ENCODE measurements at regions not wholly inside any gene's neighbourhood (a gene's known extent, or its start where the extent isn't known, plus 50 kb on each side); places are given as distances from the start of the nearest gene placed in this dataset.

- TF ChIP-seq POLR2A (IDR thresholded peaks at IDR 0.05; ENCODE audit: control extremely low read depth in 1 of 2, low read depth in 2 of 2, low read length in 2 of 2) (no peak), CTCF (IDR thresholded peaks at IDR 0.05; ENCODE audit: control extremely low read depth in 1 of 3, insufficient read depth in 1 of 3, low read depth in 1 of 3, low read length in 3 of 3) (no peak), MAX (IDR thresholded peaks at IDR 0.05) (no peak), EZH2 (IDR thresholded peaks at IDR 0.05; ENCODE audit: low read depth, low read length, severe bottlenecking) (no peak), BCL11A (IDR thresholded peaks at IDR 0.05; ENCODE audit: low read depth in 2 of 2, low read length in 2 of 2) (no peak), EP300 (IDR thresholded peaks at IDR 0.05; ENCODE audit: borderline replicate concordance in 1 of 2, low read depth in 2 of 2, low read length in 2 of 2) (no peak), ATF2 (IDR thresholded peaks at IDR 0.05; ENCODE audit: low read length) (no peak), RFX5 (IDR thresholded peaks at IDR 0.05; ENCODE audit: borderline replicate concordance, low read depth, low read length) (no peak)
Observed at GRCh38 chr15:99455789-99456160, 110.0 kb upstream of the MEF2A start.

Measured in H1 (cell line).